GM23338 (cell line): ENCODE measurements at regions not wholly inside any gene's neighbourhood (a gene's known extent, or its start where the extent isn't known, plus 50 kb on each side); places are given as distances from the start of the nearest gene placed in this dataset.

Source experiments
- ATAC-seq: fragments of 200-7000 bp; cut with Tn5 transposase; 3 replicates; pipeline ENCODE4 v1.9.1; 2020
- DNase-seq: peaks from one replicate; pipeline ENCODE4 v3.0.0-alpha.2; 2015; ENCODE audit warnings: low spot score
- H2AFZ ChIP-seq: fragments of 200-600 bp; sonication (generic); 2 replicates; pipeline ENCODE4 v1.8.0; 2016; ENCODE audit warnings: antibody characterized with exemption, mild to moderate bottlenecking, moderate library complexity
- H3F3A ChIP-seq: fragments of 200-600 bp; sonication (generic); replicated peaks from 2 replicates; pipeline ENCODE4 v1.8.0; 2017; ENCODE audit warnings: antibody characterized with exemption, mixed run types, low read depth
- H3K27ac ChIP-seq: fragments of 200-600 bp; sonication (generic); 2 replicates; pipeline ENCODE4 v1.6.1; 2016; ENCODE audit warnings: low read depth
- H3K27me3 ChIP-seq: fragments of 200-600 bp; sonication (generic); 2 replicates; pipeline ENCODE4 v1.8.0; 2016; ENCODE audit warnings: mild to moderate bottlenecking, mixed run types, moderate library complexity; ENCODE audit not compliant: insufficient read depth
- H3K36me3 ChIP-seq: fragments of 200-600 bp; sonication (generic); 2 replicates; pipeline ENCODE4 v1.8.0; 2016; ENCODE audit warnings: mild to moderate bottlenecking; ENCODE audit not compliant: insufficient read depth
- H3K4me1 ChIP-seq: fragments of 200-600 bp; sonication (generic); 2 replicates; pipeline ENCODE4 v1.8.0; 2016; ENCODE audit warnings: mild to moderate bottlenecking, moderate library complexity; ENCODE audit not compliant: insufficient read depth
- H3K4me2 ChIP-seq: fragments of 200-600 bp; sonication (generic); 2 replicates; pipeline ENCODE4 v1.7.1; 2017; ENCODE audit warnings: mixed run types
- H3K4me3 ChIP-seq: fragments of 200-600 bp; sonication (generic); 2 replicates; pipeline ENCODE4 v1.6.1; 2016; ENCODE audit warnings: mixed run types
- H3K79me2 ChIP-seq: fragments of 200-600 bp; sonication (generic); replicated peaks from 2 replicates; pipeline ENCODE4 v1.8.0; 2017; ENCODE audit warnings: mild to moderate bottlenecking; ENCODE audit not compliant: insufficient read depth
- H3K9me2 ChIP-seq: fragments of 200-600 bp; sonication (generic); 2 replicates; pipeline ENCODE4 v1.8.0; 2017; ENCODE audit not compliant: insufficient read depth
- H4K20me1 ChIP-seq: fragments of 200-600 bp; sonication (generic); replicated peaks from 2 replicates; pipeline ENCODE4 v1.8.0; 2017; ENCODE audit warnings: mild to moderate bottlenecking; ENCODE audit not compliant: insufficient read depth
- H3K27ac Mint-ChIP-seq: 2 replicates; pipeline ENCODE4 v1.8.0; 2020; ENCODE audit warnings: inconsistent platforms, mild to moderate bottlenecking, moderate library complexity, mixed read lengths
- H3K27me3 Mint-ChIP-seq: 3 replicates; pipeline ENCODE4 v1.8.0; 2022; ENCODE audit warnings: low read depth, mild to moderate bottlenecking, moderate library complexity, mixed read lengths, inconsistent platforms; ENCODE audit not compliant: insufficient read depth, poor library complexity
- H3K36me3 Mint-ChIP-seq: 3 replicates; pipeline ENCODE4 v1.8.0; 2021; ENCODE audit warnings: low read depth, mild to moderate bottlenecking, inconsistent platforms, moderate library complexity, mixed read lengths
- H3K4me1 Mint-ChIP-seq: 3 replicates; pipeline ENCODE4 v1.8.0; 2020; ENCODE audit warnings: mild to moderate bottlenecking, inconsistent platforms, mixed read lengths
- H3K4me3 Mint-ChIP-seq: 3 replicates; pipeline ENCODE4 v1.8.0; 2021; ENCODE audit warnings: moderate library complexity, mild to moderate bottlenecking, inconsistent platforms, mixed read lengths
- H3K9me3 Mint-ChIP-seq: 3 replicates; pipeline ENCODE4 v1.8.0; 2020; ENCODE audit warnings: moderate library complexity, mild to moderate bottlenecking, inconsistent platforms, mixed read lengths
- CREB1 ChIP-seq: fragments of 250-450 bp; sonication (Bioruptor Pico); IDR thresholded peaks from 2 replicates; pipeline ENCODE4 v1.5.0; 2020; ENCODE audit warnings: low read depth, mild to moderate bottlenecking, moderate library complexity
- NANOG ChIP-seq: IDR thresholded peaks from 2 replicates; pipeline ENCODE4 v1.6.1; 2016; ENCODE audit warnings: antibody characterized with exemption, borderline replicate concordance
- POLR2AphosphoS5 ChIP-seq: IDR thresholded peaks from 2 replicates; pipeline ENCODE4 v1.6.1; 2016; ENCODE audit warnings: antibody characterized with exemption, low read depth
- STAT1 ChIP-seq: IDR thresholded peaks from one replicate; pipeline ENCODE4 v1.6.1; 2016; ENCODE audit warnings: antibody characterized with exemption; ENCODE audit not compliant: unreplicated experiment
- ZNF114 ChIP-seq: fragments of 250-450 bp; sonication (Bioruptor Pico); IDR thresholded peaks from 2 replicates; pipeline ENCODE4 v1.5.0; 2020; ENCODE audit warnings: mild to moderate bottlenecking, moderate library complexity
- ZNF331 ChIP-seq: fragments of 250-450 bp; sonication (Bioruptor Pico); IDR thresholded peaks from 2 replicates; pipeline ENCODE4 v1.5.0; 2020; ENCODE audit warnings: low read depth, mild to moderate bottlenecking, moderate library complexity
- TF ChIP-seq, protein P1 (sequence below): IDR thresholded peaks from 2 replicates; pipeline ENCODE4 v1.6.1; 2016; ENCODE audit warnings: antibody characterized with exemption
- TF ChIP-seq, protein P2 (sequence below): fragments of 250-450 bp; sonication (Bioruptor Pico); IDR thresholded peaks from 2 replicates; pipeline ENCODE4 v1.5.0; 2020; ENCODE audit warnings: mild to moderate bottlenecking, moderate library complexity
- TF ChIP-seq, protein P3 (sequence below), 2 experiments: fragments of 200-600 bp in 1 of 2; sonication (generic) in 1 of 2; conservative IDR thresholded peaks; 2 replicates each; pipeline versions ENCODE4 v1.5.1 to v1.6.1; 2016 to 2017; ENCODE audit warnings: antibody characterized with exemption in 2 of 2, low read depth in 2 of 2, mild to moderate bottlenecking in 2 of 2, moderate library complexity in 1 of 2

DNA sequence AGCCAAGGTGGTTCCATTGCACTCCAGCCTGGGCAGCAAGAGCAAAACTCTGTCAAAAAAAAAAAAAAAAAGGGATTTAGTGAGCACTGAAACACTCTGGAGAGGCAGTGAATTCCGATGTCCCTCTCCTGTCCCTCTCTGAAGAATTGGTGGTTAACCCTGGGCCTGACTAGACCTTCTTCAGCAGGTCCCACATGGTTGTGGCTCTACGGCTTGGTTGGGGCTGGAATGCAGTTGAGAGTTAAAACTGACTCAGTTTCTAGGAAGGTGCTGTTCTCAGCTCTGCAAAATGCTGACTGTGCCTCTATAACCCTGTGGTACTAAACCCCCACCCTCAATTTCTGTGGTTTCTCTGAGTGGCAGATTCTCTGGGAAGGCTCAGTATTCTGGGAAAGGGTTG, 173.3 kb downstream of the SEC16B start:
- peaks cover 35% of the 10 kb centered on the region for H3K4me1 Mint-ChIP-seq
- Histone ChIP-seq H2AFZ (no peak overlapping the region), H3K27ac (no peak overlapping the region), H3F3A (no peaks in the 10 kb centered on the region), H3K9me2 (peaks cover 24% of the 10 kb centered on the region), H3K4me2 (no peak overlapping the region; the same call in 1 of the 2 replicates), H3K27me3 (no peaks in the 10 kb centered on the region), H3K4me1 (peaks cover 23% of the 10 kb centered on the region), H4K20me1 (no peaks in the 10 kb centered on the region), H3K4me3 (no peak overlapping the region), H3K79me2 (no peaks in the 10 kb centered on the region), H3K36me3 (0 out of 2 replicates have a peak, but pooled peaks cover 9% of the 10 kb centered on the region)
- H3K27ac Mint-ChIP-seq: no peak overlapping the region
- peaks cover 9% of the 10 kb centered on the region for H3K27me3 Mint-ChIP-seq
- DNase-seq (no peak), ATAC-seq (no peak)
- H3K4me3 Mint-ChIP-seq: no peak overlapping the region
- TF ChIP-seq ZNF114 (CRISPR knock-in tag) (no peak), CREB1 (CRISPR knock-in tag) (no peak), ZNF331 (CRISPR knock-in tag) (no peak), NANOG (no peak), STAT1 (no peak), POLR2AphosphoS5 (no peak)
- TF ChIP-seq, protein P1, sequence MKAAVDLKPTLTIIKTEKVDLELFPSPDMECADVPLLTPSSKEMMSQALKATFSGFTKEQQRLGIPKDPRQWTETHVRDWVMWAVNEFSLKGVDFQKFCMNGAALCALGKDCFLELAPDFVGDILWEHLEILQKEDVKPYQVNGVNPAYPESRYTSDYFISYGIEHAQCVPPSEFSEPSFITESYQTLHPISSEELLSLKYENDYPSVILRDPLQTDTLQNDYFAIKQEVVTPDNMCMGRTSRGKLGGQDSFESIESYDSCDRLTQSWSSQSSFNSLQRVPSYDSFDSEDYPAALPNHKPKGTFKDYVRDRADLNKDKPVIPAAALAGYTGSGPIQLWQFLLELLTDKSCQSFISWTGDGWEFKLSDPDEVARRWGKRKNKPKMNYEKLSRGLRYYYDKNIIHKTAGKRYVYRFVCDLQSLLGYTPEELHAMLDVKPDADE: no peak
- TF ChIP-seq, protein P2, sequence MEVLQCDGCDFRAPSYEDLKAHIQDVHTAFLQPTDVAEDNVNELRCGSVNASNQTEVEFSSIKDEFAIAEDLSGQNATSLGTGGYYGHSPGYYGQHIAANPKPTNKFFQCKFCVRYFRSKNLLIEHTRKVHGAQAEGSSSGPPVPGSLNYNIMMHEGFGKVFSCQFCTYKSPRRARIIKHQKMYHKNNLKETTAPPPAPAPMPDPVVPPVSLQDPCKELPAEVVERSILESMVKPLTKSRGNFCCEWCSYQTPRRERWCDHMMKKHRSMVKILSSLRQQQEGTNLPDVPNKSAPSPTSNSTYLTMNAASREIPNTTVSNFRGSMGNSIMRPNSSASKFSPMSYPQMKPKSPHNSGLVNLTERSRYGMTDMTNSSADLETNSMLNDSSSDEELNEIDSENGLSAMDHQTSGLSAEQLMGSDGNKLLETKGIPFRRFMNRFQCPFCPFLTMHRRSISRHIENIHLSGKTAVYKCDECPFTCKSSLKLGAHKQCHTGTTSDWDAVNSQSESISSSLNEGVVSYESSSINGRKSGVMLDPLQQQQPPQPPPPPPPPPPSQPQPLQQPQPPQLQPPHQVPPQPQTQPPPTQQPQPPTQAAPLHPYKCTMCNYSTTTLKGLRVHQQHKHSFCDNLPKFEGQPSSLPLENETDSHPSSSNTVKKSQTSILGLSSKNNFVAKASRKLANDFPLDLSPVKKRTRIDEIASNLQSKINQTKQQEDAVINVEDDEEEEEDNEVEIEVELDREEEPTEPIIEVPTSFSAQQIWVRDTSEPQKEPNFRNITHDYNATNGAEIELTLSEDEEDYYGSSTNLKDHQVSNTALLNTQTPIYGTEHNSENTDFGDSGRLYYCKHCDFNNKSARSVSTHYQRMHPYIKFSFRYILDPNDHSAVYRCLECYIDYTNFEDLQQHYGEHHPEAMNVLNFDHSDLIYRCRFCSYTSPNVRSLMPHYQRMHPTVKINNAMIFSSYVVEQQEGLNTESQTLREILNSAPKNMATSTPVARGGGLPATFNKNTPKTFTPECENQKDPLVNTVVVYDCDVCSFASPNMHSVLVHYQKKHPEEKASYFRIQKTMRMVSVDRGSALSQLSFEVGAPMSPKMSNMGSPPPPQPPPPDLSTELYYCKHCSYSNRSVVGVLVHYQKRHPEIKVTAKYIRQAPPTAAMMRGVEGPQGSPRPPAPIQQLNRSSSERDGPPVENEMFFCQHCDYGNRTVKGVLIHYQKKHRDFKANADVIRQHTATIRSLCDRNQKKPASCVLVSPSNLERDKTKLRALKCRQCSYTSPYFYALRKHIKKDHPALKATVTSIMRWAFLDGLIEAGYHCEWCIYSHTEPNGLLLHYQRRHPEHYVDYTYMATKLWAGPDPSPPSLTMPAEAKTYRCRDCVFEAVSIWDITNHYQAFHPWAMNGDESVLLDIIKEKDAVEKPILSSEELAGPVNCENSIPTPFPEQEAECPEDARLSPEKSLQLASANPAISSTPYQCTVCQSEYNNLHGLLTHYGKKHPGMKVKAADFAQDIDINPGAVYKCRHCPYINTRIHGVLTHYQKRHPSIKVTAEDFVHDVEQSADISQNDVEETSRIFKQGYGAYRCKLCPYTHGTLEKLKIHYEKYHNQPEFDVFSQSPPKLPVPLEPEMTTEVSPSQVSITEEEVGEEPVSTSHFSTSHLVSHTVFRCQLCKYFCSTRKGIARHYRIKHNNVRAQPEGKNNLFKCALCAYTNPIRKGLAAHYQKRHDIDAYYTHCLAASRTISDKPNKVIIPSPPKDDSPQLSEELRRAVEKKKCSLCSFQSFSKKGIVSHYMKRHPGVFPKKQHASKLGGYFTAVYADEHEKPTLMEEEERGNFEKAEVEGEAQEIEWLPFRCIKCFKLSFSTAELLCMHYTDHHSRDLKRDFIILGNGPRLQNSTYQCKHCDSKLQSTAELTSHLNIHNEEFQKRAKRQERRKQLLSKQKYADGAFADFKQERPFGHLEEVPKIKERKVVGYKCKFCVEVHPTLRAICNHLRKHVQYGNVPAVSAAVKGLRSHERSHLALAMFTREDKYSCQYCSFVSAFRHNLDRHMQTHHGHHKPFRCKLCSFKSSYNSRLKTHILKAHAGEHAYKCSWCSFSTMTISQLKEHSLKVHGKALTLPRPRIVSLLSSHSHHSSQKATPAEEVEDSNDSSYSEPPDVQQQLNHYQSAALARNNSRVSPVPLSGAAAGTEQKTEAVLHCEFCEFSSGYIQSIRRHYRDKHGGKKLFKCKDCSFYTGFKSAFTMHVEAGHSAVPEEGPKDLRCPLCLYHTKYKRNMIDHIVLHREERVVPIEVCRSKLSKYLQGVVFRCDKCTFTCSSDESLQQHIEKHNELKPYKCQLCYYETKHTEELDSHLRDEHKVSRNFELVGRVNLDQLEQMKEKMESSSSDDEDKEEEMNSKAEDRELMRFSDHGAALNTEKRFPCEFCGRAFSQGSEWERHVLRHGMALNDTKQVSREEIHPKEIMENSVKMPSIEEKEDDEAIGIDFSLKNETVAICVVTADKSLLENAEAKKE: no peak
- TF ChIP-seq, protein P3, sequence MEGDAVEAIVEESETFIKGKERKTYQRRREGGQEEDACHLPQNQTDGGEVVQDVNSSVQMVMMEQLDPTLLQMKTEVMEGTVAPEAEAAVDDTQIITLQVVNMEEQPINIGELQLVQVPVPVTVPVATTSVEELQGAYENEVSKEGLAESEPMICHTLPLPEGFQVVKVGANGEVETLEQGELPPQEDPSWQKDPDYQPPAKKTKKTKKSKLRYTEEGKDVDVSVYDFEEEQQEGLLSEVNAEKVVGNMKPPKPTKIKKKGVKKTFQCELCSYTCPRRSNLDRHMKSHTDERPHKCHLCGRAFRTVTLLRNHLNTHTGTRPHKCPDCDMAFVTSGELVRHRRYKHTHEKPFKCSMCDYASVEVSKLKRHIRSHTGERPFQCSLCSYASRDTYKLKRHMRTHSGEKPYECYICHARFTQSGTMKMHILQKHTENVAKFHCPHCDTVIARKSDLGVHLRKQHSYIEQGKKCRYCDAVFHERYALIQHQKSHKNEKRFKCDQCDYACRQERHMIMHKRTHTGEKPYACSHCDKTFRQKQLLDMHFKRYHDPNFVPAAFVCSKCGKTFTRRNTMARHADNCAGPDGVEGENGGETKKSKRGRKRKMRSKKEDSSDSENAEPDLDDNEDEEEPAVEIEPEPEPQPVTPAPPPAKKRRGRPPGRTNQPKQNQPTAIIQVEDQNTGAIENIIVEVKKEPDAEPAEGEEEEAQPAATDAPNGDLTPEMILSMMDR (conservative IDR thresholded peaks at IDR 0.05; ENCODE audit: low read depth in 2 of 2): no peak
- peaks cover 15% of the 10 kb centered on the region for H3K36me3 Mint-ChIP-seq
- H3K9me3 Mint-ChIP-seq: peaks cover 17% of the 10 kb centered on the region
